SK-N-MC (cell line): ENCODE measurements at regions not wholly inside any gene's neighbourhood (a gene's known extent, or its start where the extent isn't known, plus 50 kb on each side); places are given as distances from the start of the nearest gene placed in this dataset.

Experiments
- FOXP2 ChIP-seq: optimal IDR thresholded peaks from 2 replicates; pipeline ENCODE3; 2011; ENCODE audit warnings: mild to moderate bottlenecking, moderate library complexity; ENCODE audit not compliant: insufficient read depth; ENCODE audit errors: extremely low read length, control extremely low read depth
- POLR2AphosphoS5 ChIP-seq: IDR thresholded peaks from 2 replicates; pipeline ENCODE4 v1.6.1; 2012; ENCODE audit warnings: mild to moderate bottlenecking, low read depth, low read length, borderline replicate concordance

DNA sequence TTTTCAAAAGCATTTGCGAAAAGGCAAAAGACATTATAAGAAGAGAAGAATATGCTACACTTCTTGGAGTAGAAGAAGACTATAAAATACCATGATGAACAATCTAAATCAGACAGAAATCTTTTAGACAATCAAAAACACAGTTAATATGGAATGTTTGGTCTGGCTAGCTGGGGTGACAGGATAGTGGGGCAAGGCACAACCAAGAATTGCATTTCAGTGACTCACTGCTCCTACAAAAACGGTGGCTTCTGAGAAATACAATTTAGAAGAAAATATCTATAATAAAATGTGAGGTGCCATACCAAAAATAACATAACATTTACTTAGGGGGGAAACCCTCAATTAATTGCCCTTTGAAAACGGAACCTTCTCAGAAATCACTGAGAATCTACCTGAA is 363.4 kb downstream of the NPR3 start:
- TF ChIP-seq FOXP2, result no peak
- TF ChIP-seq POLR2AphosphoS5, result no peak
